Ovary (tissue), 3 donors: ENCODE measurements at regions not wholly inside any gene's neighbourhood (a gene's known extent, or its start where the extent isn't known, plus 50 kb on each side); places are given as distances from the start of the nearest gene placed in this dataset.
"Not testable (repeated sequence)": the region's sequence is repeated elsewhere in the genome, so short reads cannot be mapped to it uniquely, and the experiment has no call there.

Experiments
- EP300 ChIP-seq: sonication (generic); formaldehyde crosslinking; IDR thresholded peaks from one replicate; pipeline ENCODE4 v1.6.1; 2017; ENCODE audit warnings: antibody characterized with exemption
- POLR2A ChIP-seq: fragments of 450-650 bp; IDR thresholded peaks from one replicate; pipeline ENCODE4 v1.6.1; 2017; ENCODE audit warnings: antibody characterized with exemption, mild to moderate bottlenecking, moderate library complexity
- TF ChIP-seq, protein P1 (sequence below), 3 donors: fragments of 450-650 bp in 2 of 3; fragments of 200-600 bp in 1 of 3; IDR thresholded peaks; one replicate each; pipeline versions ENCODE4 v1.5.1 to v1.8.0; 2016 to 2022; ENCODE audit warnings: antibody characterized with exemption in 3 of 3, mild to moderate bottlenecking in 1 of 3
- donor health status: DM: no; HTN: no; CAD: no.

DNA sequence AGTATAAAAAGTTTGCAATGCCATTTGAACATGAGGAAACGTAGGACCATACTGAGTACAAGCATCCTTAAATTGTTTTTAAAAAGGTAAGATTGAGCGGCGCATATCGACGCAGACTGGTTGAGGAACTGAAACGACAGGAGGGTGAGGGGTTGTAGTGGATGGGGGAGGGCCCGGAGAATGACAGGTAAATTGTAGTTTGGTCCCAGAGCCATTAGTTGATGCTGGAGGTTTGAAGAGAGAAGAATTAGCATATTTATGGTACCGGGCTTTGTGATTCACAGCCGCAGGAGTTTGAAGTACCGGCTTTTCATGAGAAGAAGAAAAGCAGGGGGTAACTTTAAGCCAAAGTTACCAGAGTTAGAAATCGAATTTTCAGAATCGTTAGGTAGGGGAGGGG is 179.5 kb downstream of the OTOP1 start:
- TF ChIP-seq, protein P1, sequence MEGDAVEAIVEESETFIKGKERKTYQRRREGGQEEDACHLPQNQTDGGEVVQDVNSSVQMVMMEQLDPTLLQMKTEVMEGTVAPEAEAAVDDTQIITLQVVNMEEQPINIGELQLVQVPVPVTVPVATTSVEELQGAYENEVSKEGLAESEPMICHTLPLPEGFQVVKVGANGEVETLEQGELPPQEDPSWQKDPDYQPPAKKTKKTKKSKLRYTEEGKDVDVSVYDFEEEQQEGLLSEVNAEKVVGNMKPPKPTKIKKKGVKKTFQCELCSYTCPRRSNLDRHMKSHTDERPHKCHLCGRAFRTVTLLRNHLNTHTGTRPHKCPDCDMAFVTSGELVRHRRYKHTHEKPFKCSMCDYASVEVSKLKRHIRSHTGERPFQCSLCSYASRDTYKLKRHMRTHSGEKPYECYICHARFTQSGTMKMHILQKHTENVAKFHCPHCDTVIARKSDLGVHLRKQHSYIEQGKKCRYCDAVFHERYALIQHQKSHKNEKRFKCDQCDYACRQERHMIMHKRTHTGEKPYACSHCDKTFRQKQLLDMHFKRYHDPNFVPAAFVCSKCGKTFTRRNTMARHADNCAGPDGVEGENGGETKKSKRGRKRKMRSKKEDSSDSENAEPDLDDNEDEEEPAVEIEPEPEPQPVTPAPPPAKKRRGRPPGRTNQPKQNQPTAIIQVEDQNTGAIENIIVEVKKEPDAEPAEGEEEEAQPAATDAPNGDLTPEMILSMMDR (IDR thresholded peaks at IDR 0.05): not testable (repeated sequence)
- not testable (repeated sequence) for TF ChIP-seq EP300, POLR2A
